Inferior parietal cortex (tissue), 1 donor: ENCODE measurements at regions not wholly inside any gene's neighbourhood (a gene's known extent, or its start where the extent isn't known, plus 50 kb on each side); places are given as distances from the start of the nearest gene placed in this dataset.
"Not testable (repeated sequence)": the region's sequence is repeated elsewhere in the genome, so short reads cannot be mapped to it uniquely, and the experiment has no call there.

Source experiments
- DNase-seq: peaks from one replicate; pipeline ENCODE4 v3.0.0-alpha.2; 2016; ENCODE audit errors: extremely low spot score

DNA sequence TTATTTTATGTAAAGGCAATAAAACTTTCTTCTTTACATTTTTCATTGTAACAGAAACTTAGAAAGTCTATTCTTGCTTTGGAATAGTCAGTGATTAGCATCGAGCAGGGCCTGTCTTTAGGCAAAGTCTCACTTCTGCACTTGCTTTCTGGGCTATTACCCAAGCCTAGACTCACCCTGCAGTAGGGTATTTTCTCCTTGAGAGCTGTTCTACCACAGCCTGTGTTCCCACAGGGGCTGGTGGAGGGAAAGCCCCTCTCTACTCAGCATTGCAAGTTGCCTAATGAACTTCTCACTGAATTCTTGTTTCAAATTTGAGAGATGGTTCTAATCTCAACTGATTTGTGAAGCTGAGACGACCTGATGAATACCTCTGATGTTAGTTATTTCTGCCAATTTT is 111.7 kb upstream of the KLHL14 start:
- no peak for DNase-seq

DNA sequence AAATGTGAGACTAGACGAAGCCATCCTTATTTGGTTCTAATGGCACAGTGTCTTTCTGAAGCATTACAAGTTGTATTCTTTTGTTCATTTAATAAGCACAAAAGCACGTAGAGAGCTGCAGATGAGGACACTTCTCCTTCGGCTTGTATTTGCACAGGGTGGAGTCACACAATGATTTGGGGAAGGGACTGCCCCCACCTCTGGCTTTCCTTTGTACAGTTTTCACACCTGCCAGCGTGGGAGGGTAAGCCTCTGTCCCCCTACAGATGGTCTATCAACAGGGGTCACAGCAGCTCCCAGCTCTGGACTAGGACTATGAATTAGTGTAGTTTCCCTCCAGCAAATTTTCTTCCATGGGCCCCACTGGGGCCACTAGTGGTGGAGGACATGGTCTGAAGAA is 108.2 kb upstream of the KLHL14 start:
- DNase-seq: no peak

- DNase-seq: no peak
These were observed 106.7 kb upstream of the KLHL14 start for GRCh38 chr18:32879497-32879896.

- no peak for DNase-seq
These were observed 105.6 kb upstream of the KLHL14 start for GRCh38 chr18:32878436-32878835.

DNA sequence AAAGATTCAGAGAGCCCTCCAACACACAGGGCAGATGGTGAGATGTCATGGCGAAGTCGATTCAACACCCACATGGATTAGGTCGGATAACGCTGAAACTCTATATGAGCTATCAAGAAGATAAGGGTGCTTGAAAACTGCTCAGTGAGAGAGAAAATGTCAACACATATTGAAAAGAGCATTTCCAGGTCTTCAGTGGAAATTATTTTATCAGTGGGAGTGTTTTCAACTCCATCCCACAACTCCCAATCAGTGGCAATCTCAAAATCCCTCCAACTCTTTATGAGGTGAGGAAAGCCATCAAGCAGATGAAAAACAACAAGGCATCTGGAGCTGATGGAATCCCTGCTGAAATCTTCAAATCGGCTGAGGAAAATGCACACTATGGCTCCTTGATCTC is 104.5 kb upstream of the KLHL14 start:
- no peak for DNase-seq

- DNase-seq: no peak
These were observed 102.8 kb upstream of the KLHL14 start for GRCh38 chr18:32875625-32876024.

DNA sequence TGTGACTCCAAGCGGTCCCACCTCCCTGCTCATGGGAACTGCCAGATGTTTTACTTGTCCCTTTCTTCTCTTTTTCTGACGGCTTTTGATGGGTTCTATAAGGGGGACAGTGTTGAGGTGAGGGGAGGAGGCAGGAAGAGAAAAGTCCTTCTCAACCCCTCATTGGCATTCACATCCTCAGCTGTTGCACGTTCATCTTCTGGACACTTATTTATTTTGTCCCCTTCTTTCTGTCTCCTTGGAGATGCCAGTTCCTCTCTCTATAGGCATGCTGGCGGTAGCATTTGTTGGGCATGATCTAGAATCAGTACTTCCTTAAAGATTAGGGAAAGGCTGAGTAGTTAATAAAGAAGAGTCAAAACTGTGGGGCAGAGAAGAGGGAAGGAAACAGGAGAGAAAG is 99.0 kb upstream of the KLHL14 start:
- no peak for DNase-seq

DNA sequence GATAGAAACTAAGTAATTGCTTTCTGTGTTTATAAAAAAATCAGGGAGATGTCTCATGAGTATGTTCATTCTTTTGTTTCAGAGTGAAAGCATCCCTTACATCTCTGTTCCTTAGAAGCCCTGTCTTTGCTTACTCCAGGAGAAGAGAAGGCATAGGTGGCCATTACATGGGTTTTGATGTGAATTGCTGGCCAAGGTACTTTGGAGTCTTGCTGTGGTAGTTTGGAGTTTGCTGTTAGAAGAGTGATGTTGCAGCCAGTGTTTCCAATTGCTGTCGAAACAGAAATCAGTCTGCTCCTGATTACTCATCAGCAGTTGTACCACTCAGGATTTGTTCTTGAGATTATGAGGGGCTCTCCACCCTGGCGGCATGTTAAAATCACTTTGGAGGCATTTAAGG is 97.8 kb upstream of the KLHL14 start:
- no peak for DNase-seq

GRCh38 chr18:32868406-32868805 is 95.6 kb upstream of the KLHL14 start:
- DNase-seq: no peak

- peak; percentile 5 for DNase-seq
These were observed 95.1 kb upstream of the KLHL14 start for GRCh38 chr18:32867936-32868335.

DNA sequence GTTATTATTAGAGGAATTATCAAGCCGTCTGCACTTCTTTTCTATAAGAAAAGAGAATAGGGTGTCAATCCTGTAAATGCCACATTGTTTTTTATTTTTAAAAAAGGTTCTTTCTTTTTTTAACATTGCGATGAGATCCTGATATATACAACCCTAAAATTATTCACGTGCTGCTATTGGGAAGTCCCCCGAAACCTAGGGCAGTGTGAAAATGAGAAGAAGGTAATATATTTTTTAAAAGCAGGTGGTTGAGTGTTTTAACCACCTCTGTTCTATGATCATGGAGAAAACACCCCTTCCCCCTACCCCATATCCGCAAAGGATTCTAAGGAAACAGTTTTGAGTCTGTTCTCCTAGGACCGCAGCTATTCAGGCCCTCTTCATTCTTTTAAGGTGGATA is 94.5 kb upstream of the KLHL14 start:
- no peak for DNase-seq

- DNase-seq: not testable (repeated sequence)
These were observed 89.2 kb upstream of the KLHL14 start for GRCh38 chr18:32862031-32862430.

GRCh38 chr18:32851936-32852335 is 79.1 kb upstream of the KLHL14 start:
- no peak for DNase-seq

GRCh38 chr18:32848826-32849225 is 76.0 kb upstream of the KLHL14 start:
- no peak for DNase-seq

GRCh38 chr18:32847691-32848090 is 74.9 kb upstream of the KLHL14 start:
- no peak for DNase-seq

GRCh38 chr18:32846896-32847295 is 74.1 kb upstream of the KLHL14 start:
- DNase-seq: no peak

DNA sequence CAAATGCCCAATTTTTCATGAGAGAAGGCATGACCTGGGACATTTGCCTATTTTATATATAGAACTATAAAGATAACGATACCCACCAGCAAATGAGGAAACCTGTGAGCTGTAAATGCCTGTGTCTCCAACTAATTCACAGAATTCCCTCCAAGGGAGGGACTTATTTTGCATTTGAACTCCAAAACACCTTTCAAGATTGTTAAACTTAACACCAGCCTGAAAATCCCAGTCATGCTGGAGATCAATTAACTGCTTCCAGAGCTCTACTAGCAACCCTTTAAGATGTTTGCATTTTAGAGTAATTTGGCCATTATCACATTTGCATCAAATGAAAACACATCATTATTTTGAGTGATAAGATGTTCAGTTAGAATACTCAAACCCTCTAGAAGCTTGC is 68.1 kb upstream of the KLHL14 start:
- no peak for DNase-seq

- no peak for DNase-seq
These were observed 63.1 kb upstream of the KLHL14 start for GRCh38 chr18:32835951-32836350.

DNA sequence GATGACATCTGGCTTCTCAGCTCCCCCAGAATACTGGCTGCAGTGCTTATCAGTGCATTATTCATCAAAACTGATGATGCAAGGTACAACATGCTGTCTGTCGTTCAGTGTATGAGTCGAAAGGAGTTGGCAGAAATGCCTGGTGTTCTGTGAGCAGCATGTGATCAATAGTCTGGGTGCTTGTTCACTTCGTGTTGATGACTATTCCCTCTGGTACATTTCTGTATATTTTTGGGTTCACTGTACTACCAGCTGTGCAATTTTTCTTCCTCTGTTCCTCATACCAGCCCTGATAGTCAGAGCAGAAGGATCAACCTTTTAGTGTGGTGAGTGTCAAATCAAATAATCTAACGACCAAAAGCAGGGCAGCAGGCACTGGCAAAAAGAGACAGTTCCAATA is 59.0 kb upstream of the KLHL14 start:
- no peak for DNase-seq

- DNase-seq: no peak
These were observed 50.4 kb upstream of the KLHL14 start for GRCh38 chr18:32823226-32823625.
